IMR-90 (cell line): ENCODE measurements at regions not wholly inside any gene's neighbourhood (a gene's known extent, or its start where the extent isn't known, plus 50 kb on each side); places are given as distances from the start of the nearest gene placed in this dataset.
"Not testable (repeated sequence)": the region's sequence is repeated elsewhere in the genome, so short reads cannot be mapped to it uniquely, and the experiment has no call there.

Source experiments
- ATAC-seq: fragments of 200-7000 bp; cut with Tn5 transposase; 2 replicates; pipeline ENCODE4 v1.9.1; 2020; ENCODE audit warnings: low read depth, mild to moderate bottlenecking, moderate library complexity
- BruUV-seq: library from RNA; stranded (reverse); fragments of 400-500 nt; replicated peaks from 2 replicates; lab custom pipeline; 2021; lab: Mats Ljungman, UMichigan
- CTCF ChIA-PET: fragments of 300-600 bp; formaldehyde crosslinking; extraction: SDS; loops from one replicate; lab custom pipeline; 2021; ENCODE audit warnings: antibody characterized with exemption; lab: Yijun Ruan, JAX
- POLR2A ChIA-PET: fragments of 300-600 bp; sonication (Branson Sonifier 250); formaldehyde crosslinking; loops from one replicate; lab custom pipeline; 2022; ENCODE audit warnings: antibody characterized with exemption; ENCODE audit not compliant: unreplicated experiment; lab: Charles Lee
- DNase-seq: peaks from one replicate; pipeline ENCODE4 v3.0.0; 2013
- H2AFZ ChIP-seq: replicated peaks from 2 replicates; pipeline ENCODE3; 2013; ENCODE audit warnings: low read length, mild to moderate bottlenecking; ENCODE audit not compliant: poor library complexity
- H2AK5ac ChIP-seq: 2 replicates; pipeline ENCODE4 v1.6.1; 2013; ENCODE audit warnings: low read depth, low read length, inconsistent platforms
- H2AK9ac ChIP-seq: replicated peaks from 2 replicates; pipeline ENCODE3; 2013; ENCODE audit warnings: mild to moderate bottlenecking, low read depth, low read length, moderate library complexity; ENCODE audit not compliant: poor library complexity
- H2BK120ac ChIP-seq: 2 replicates; pipeline ENCODE4 v1.6.1; 2013; ENCODE audit warnings: low read depth, low read length, inconsistent platforms
- H2BK15ac ChIP-seq: 3 replicates; pipeline ENCODE4 v1.6.1; 2013; ENCODE audit warnings: low read depth, low read length, inconsistent platforms
- H2BK20ac ChIP-seq: 2 replicates; pipeline ENCODE4 v1.6.1; 2013; ENCODE audit warnings: low read depth, mild to moderate bottlenecking, inconsistent platforms, low read length, moderate library complexity
- H2BK5ac ChIP-seq: 2 replicates; pipeline ENCODE4 v1.6.1; 2013; ENCODE audit warnings: mild to moderate bottlenecking, low read depth, low read length, inconsistent platforms; ENCODE audit not compliant: poor library complexity, severe bottlenecking
- H3K14ac ChIP-seq: replicated peaks from 2 replicates; pipeline ENCODE4 v1.6.1; 2013; ENCODE audit warnings: low read depth, low read length, inconsistent platforms
- H3K18ac ChIP-seq: 2 replicates; pipeline ENCODE4 v1.6.1; 2013; ENCODE audit warnings: low read depth, low read length, control low read depth
- H3K23ac ChIP-seq: 2 replicates; pipeline ENCODE4 v1.6.1; 2013; ENCODE audit warnings: low read depth, low read length, inconsistent platforms
- H3K27ac ChIP-seq: 2 replicates; pipeline ENCODE4 v1.5.1; 2013; ENCODE audit warnings: mild to moderate bottlenecking, control low read depth, low read length; ENCODE audit not compliant: insufficient read depth
- H3K27me3 ChIP-seq: 2 replicates; pipeline ENCODE4 v1.6.1; 2013; ENCODE audit warnings: low read length; ENCODE audit not compliant: control insufficient read depth, insufficient read depth
- H3K36me3 ChIP-seq: 2 replicates; pipeline ENCODE4 v1.6.1; 2013; ENCODE audit warnings: low read length, mixed read lengths; ENCODE audit not compliant: control insufficient read depth, insufficient read depth
- H3K4ac ChIP-seq: 2 replicates; pipeline ENCODE4 v1.6.1; 2013; ENCODE audit warnings: low read depth, low read length, inconsistent platforms
- H3K4me1 ChIP-seq: 2 replicates; pipeline ENCODE4 v1.6.1; 2013; ENCODE audit warnings: low read length, mixed read lengths; ENCODE audit not compliant: control insufficient read depth, insufficient read depth
- H3K4me2 ChIP-seq: 2 replicates; pipeline ENCODE4 v1.6.1; 2013; ENCODE audit warnings: low read depth, mild to moderate bottlenecking, control low read depth, low read length, moderate library complexity
- H3K4me3 ChIP-seq: 2 replicates; pipeline ENCODE4 v1.5.1; 2013; ENCODE audit warnings: low read depth, mild to moderate bottlenecking, control low read depth, low read length, moderate library complexity; ENCODE audit not compliant: insufficient read depth
- H3K56ac ChIP-seq: 2 replicates; pipeline ENCODE4 v1.6.1; 2013; ENCODE audit warnings: low read length, inconsistent platforms; ENCODE audit not compliant: insufficient read depth; ENCODE audit errors: extremely low read depth
- H3K79me1 ChIP-seq, 2 experiments: 2 replicates each; pipeline ENCODE4 v1.6.1; 2013; ENCODE audit warnings: low read length in 2 of 2, inconsistent platforms in 1 of 2, low read depth in 1 of 2
- H3K9ac ChIP-seq: 2 replicates; pipeline ENCODE4 v1.6.1; 2013; ENCODE audit warnings: low read depth, low read length, control low read depth
- H3K9me1 ChIP-seq: 2 replicates; pipeline ENCODE4 v1.6.1; 2013; ENCODE audit warnings: low read length, inconsistent platforms; ENCODE audit not compliant: insufficient read depth
- H3K9me3 ChIP-seq: 2 replicates; pipeline ENCODE4 v1.6.1; 2013; ENCODE audit warnings: low read length; ENCODE audit not compliant: control insufficient read depth, insufficient read depth
- H4K20me1 ChIP-seq: 2 replicates; pipeline ENCODE4 v1.6.1; 2013; ENCODE audit warnings: low read length, inconsistent platforms; ENCODE audit not compliant: insufficient read depth
- H4K5ac ChIP-seq: 2 replicates; pipeline ENCODE4 v1.6.1; 2013; ENCODE audit warnings: mild to moderate bottlenecking, low read depth, low read length, control low read depth
- H4K8ac ChIP-seq, 2 experiments: 2 replicates each; pipeline ENCODE4 v1.6.1; 2013; ENCODE audit warnings: low read depth in 2 of 2, low read length in 2 of 2, control low read depth in 1 of 2, inconsistent platforms in 1 of 2
- H4K91ac ChIP-seq: 2 replicates; pipeline ENCODE4 v1.6.1; 2013; ENCODE audit warnings: low read depth, low read length, inconsistent platforms; ENCODE audit not compliant: insufficient read depth
- dilution Hi-C: fragments of 300-500 bp; cut with HindIII; formaldehyde crosslinking; loops from one replicate; pipeline ENCODE4 v1.14.3; 2018; ENCODE audit warnings: low sequenced_read_pairs; ENCODE audit not compliant: unreplicated experiment
- in situ Hi-C: fragments of 300-500 bp; cut with MboI; formaldehyde crosslinking; loops from 3 replicates; pipeline ENCODE4 v1.14.3; 2019; ENCODE audit warnings: low sequenced_read_pairs, inconsistent platforms, mixed read lengths
- intact Hi-C: fragments of 100-400 bp; cut with micrococcal nuclease; formaldehyde crosslinking; loops from 2 replicates; pipeline ENCODE4 v1.10.0; 2022

- H3K23ac ChIP-seq, H3K4me1 ChIP-seq, H2BK20ac ChIP-seq, H2BK120ac ChIP-seq, H3K27ac ChIP-seq, H3K4ac ChIP-seq, H3K9ac ChIP-seq, H4K5ac ChIP-seq, H4K20me1 ChIP-seq, H3K14ac ChIP-seq, POLR2A ChIA-PET, H3K79me1 ChIP-seq, H3K4me3 ChIP-seq, dilution Hi-C loops, H2AK9ac ChIP-seq, H3K27me3 ChIP-seq, H3K4me2 ChIP-seq, H2BK5ac ChIP-seq, ATAC-seq, H3K56ac ChIP-seq, H2AK5ac ChIP-seq, in situ Hi-C loops, H3K9me3 ChIP-seq, H4K8ac ChIP-seq, intact Hi-C loops, H3K36me3 ChIP-seq, BruUV-seq, H2BK15ac ChIP-seq, H2AFZ ChIP-seq, H3K9me1 ChIP-seq, CTCF ChIA-PET, H4K91ac ChIP-seq, DNase-seq, H3K18ac ChIP-seq: not testable (repeated sequence)
Measured at GRCh38 chr10:35280246-35280645, 56.1 kb upstream of the CCNY start.
